ENCODE measurements at regions not wholly inside any gene's neighbourhood (a gene's known extent, or its start where the extent isn't known, plus 50 kb on each side); places are given as distances from the start of the nearest gene placed in this dataset.

DNA sequence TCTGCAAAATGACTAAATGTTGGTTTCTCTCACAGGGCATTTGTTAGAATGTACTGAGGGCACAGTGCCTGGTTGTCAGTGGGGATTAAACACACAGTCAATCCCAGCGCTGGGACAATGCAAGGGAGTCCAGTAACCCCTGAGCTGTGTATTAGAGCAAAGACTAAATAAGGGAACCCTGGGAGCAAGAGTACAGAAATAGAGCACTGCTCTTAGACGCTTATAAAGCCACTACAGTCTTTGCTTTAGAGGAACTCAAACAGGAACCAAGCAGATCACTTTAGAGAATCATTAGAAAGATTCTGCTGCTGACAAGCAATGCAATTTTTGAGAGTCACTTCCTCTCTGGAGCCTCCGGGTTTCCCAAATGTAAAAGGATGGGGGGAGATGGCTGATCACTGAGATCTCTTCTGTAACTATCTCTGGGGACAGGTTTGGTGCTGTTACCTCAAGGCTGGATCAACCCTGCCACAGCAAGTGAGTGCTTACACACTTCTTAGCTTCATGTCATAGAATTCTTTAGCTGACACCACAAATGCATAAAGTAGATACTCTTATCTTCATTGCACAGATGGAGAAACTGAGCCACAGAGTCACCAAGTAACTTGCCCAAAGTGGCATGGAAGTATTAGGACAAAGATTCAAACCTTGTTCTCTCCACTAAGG is 137.8 kb upstream of the CPEB2 start:
- peaks cover 35% of the 10 kb centered on the region for H3K27me3 Mint-ChIP-seq (ENCODE audit: low read depth)
- DNase-seq, result no peak

DNA sequence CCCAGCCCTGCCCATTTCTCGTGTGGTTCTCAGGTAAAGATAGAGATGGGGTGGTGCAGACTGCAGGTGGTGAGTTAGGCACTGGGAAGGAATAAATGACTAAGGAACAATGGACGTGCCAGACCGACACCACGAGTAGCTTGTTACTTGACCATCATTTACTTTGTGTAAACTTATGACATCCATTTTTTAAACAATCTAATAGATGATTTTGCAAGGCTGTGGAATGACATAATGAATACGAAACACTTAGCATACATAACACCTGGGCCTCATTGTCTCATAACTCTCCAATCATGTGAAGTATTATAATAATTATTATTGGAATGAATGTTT is 137.3 kb upstream of the CPEB2 start:
- CTCF ChIA-PET, result no interaction called here
- Mint-ChIP-seq H3K4me1 (ENCODE audit: low read depth) (no peaks in the 10 kb centered on the region), H3K9me3 (no peaks in the 10 kb centered on the region), H3K36me3 (ENCODE audit: low read depth) (no peaks in the 10 kb centered on the region), H3K27ac (no peak overlapping the region), H3K27me3 (ENCODE audit: low read depth) (peaks cover 32% of the 10 kb centered on the region), H3K4me3 (no peak overlapping the region)
- intact Hi-C loops (cut with micrococcal nuclease), result no loop called here
- no peak for DNase-seq

More for the DNA sequence above, 137.8 kb upstream of the CPEB2 start:
- Mint-ChIP-seq H3K27ac (no peak overlapping the region), H3K36me3 (ENCODE audit: low read depth) (no peaks in the 10 kb centered on the region), H3K4me3 (no peak overlapping the region), H3K9me3 (no peaks in the 10 kb centered on the region), H3K4me1 (ENCODE audit: low read depth) (no peaks in the 10 kb centered on the region)
- CTCF ChIA-PET, result interaction anchor here (0.8 kb wide), 1 partner anchor 333 kb away, joined by 3 read pairs; no protein-coding TSS in a partner anchor
- intact Hi-C loops (cut with micrococcal nuclease), result no loop called here

DNA sequence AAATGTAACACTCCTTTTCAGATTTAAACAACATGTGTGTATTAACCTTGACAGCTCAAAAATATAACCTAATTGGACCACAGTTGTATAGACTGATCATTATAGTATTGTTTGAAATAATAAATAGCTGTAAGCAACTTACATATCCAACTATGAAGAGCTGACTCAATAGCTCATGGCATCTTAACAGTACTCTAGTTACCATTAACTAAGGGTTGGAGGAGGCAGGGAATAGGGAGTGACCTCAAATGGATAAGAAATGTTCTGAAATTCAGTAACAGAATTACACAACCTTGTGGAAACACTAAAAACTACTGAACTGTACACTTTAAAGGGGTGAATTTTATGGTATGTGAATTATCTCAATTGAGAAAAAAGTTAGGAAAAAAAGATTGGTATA is 136.5 kb upstream of the CPEB2 start:
- Mint-ChIP-seq H3K36me3 (ENCODE audit: low read depth) (no peaks in the 10 kb centered on the region), H3K4me3 (no peak overlapping the region)
- CTCF ChIA-PET, result no interaction called here

DNA sequence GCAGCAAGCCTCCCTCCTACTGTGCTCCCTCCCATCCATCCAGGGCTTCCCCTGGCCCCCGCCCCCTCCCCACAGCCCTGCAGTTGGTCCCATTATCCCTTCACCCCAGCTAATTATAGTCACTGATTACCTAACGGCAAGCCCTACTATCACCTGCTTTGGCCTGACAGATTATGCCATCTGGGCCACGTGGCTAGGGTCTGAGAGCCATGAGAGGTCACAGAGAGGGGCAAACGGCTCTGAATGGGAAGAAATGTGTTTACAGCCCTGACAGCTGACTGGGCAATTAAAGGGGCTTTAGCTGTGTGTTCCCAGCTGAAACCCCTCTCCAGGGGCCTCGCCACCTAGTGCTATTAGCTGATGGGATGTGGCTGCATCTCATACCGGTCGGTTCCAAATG is 134.4 kb upstream of the CPEB2 start:
- H3K4me3 Mint-ChIP-seq, result no peak overlapping the region
- no peak overlapping the region for H3K27ac Mint-ChIP-seq
- H3K9me3 Mint-ChIP-seq, result no peaks in the 10 kb centered on the region
- no peak for DNase-seq
- CTCF ChIA-PET, result interaction anchor here (0.6 kb wide), 1 partner anchor 583 kb away, joined by 3 read pairs; no protein-coding TSS in a partner anchor
- no peaks in the 10 kb centered on the region for H3K4me1 Mint-ChIP-seq (ENCODE audit: low read depth)
- intact Hi-C loops (cut with micrococcal nuclease), result no loop called here
- no peaks in the 10 kb centered on the region for H3K36me3 Mint-ChIP-seq (ENCODE audit: low read depth)
- H3K27me3 Mint-ChIP-seq (ENCODE audit: low read depth), result peaks cover 19% of the 10 kb centered on the region

More for the DNA sequence above, 136.5 kb upstream of the CPEB2 start:
- DNase-seq, result no peak
- no peaks in the 10 kb centered on the region for H3K9me3 Mint-ChIP-seq
- no peak overlapping the region for H3K27ac Mint-ChIP-seq
- intact Hi-C loops (cut with micrococcal nuclease), result no loop called here
- H3K27me3 Mint-ChIP-seq (ENCODE audit: low read depth), result peaks cover 29% of the 10 kb centered on the region
- H3K4me1 Mint-ChIP-seq (ENCODE audit: low read depth), result no peaks in the 10 kb centered on the region

DNA sequence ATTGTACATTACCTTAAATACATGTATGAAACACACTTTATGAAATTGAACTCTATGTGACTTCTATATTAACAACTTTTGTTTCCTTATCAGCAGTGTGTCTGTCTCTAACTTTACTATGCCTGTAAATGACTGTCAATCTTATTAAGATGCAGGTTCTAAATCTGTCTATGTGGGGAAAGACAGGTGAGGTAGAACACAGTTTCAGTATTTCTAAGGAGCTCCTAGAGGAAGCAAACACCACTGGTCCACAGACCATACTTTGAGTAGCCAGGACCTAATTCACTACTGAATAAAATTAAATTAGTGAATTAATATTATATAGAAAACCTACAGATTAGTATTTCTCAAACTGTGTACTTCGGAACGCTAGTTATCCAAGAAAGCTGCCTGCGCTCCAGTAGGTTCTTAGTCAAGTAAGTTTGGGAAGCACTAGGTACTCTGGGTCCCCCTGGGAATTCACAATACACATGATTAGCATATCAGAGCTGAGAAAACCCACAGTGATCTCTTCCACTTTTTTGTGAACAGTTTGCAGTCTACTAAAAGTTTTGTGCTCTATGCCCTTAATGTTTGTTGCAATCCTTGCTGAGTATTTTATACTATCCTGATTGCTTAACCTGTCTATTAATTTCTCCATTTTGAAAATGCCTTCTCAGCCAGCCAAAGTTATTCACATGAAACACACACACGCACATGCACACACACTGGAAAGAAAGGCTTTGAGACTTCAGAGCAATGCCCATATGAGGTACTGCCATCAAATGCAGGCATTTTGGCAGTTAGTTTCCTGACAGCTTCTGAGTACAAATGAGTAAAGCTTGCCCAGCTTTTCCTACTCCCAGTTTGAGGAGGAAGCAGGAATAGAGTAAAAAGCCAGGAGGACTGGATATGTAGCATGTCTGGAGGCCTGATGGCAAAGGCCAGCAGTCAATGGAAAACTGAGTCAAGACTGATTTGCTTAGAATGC is 133.6 kb upstream of the CPEB2 start:
- CTCF ChIA-PET, result no interaction called here
- H3K27me3 Mint-ChIP-seq (ENCODE audit: low read depth), result peaks cover 14% of the 10 kb centered on the region
- no peaks in the 10 kb centered on the region for H3K9me3 Mint-ChIP-seq
- H3K4me3 Mint-ChIP-seq, result no peak overlapping the region
- intact Hi-C loops (cut with micrococcal nuclease), result no loop called here
- no peaks in the 10 kb centered on the region for H3K36me3 Mint-ChIP-seq (ENCODE audit: low read depth)
- DNase-seq, result no peak
- no peaks in the 10 kb centered on the region for H3K4me1 Mint-ChIP-seq (ENCODE audit: low read depth)
- H3K27ac Mint-ChIP-seq, result no peak overlapping the region

DNA sequence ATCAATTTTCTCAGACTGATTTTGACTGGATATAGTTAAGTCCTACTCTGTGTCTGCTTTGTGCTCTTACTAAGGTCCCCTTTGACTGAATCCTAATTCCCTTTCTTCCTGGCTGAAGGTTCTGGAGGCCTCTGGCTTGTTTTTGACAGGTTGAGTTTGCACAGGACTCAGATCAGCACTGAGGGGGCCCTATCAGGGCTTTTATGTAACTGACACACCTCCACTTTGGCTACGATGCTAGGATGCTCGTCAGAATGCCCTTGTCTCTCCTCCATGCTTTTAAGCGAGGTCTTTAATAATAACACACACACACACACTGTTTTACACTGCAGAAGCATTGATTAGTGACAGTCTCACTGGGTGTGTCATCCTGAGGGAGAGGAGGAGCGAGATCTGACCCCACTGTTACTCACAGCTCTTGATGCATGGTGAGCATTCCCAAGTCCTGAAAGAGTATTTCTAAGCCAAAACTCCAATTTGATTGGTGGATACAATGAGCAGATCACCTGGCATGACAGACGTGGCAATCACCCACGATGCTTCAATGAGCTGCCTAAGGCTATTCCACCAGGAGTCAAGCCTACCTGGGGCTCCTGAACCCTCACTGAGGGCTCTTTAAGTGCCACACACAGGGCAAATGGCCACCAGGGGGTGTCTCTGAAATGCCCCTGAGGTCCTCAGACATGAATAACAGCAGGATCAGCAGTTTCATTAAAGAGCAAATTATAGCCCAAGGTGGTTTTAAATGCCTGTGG is 130.4 kb upstream of the CPEB2 start:
- Mint-ChIP-seq H3K4me1 (ENCODE audit: low read depth) (peaks cover 8% of the 10 kb centered on the region), H3K27ac (no peak overlapping the region), H3K4me3 (no peak overlapping the region), H3K27me3 (ENCODE audit: low read depth) (no peaks in the 10 kb centered on the region), H3K9me3 (no peaks in the 10 kb centered on the region), H3K36me3 (ENCODE audit: low read depth) (no peaks in the 10 kb centered on the region)
- intact Hi-C loops (cut with micrococcal nuclease), result loop anchor here (5.0 kb wide), 2 partner anchors 50 to 130 kb away; partner anchors contain the start of gene CPEB2
- CTCF ChIA-PET, result interaction anchor here (1.0 kb wide), 1 partner anchor 15 kb away, joined by 3 read pairs; no protein-coding TSS in a partner anchor
- DNase-seq, result peak; percentile 38

DNA sequence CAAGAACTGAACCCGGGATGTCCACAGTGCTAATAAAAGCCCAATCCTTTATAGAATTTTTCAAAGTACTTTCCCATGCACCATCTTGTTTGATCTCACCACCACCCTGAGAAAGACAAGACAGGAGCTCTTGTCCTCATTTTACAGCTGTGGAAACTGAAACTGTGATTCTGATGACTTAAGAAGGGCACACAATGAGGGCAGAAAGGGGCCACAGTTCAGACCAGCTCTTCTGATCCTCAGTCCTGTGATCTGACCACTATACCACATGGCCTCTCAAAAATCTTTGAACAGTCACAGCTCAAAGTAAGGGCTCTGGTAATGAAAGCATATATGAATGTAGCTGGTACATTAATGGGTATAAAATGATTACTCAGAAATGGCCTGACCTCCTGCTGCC is 127.3 kb upstream of the CPEB2 start:
- peaks cover 28% of the 10 kb centered on the region for H3K4me1 Mint-ChIP-seq (ENCODE audit: low read depth)
- no peak overlapping the region for H3K4me3 Mint-ChIP-seq
- intact Hi-C loops (cut with micrococcal nuclease), result loop anchor here (5.0 kb wide), 2 partner anchors 47 to 127 kb away; partner anchors contain the start of gene CPEB2
- H3K36me3 Mint-ChIP-seq (ENCODE audit: low read depth), result no peaks in the 10 kb centered on the region
- no peak for DNase-seq
- H3K9me3 Mint-ChIP-seq, result no peaks in the 10 kb centered on the region
- H3K27me3 Mint-ChIP-seq (ENCODE audit: low read depth), result no peaks in the 10 kb centered on the region
- CTCF ChIA-PET, result interaction anchor here (0.9 kb wide), 1 partner anchor 229 kb away, joined by 3 read pairs; no protein-coding TSS in a partner anchor
- no peak overlapping the region for H3K27ac Mint-ChIP-seq

DNA sequence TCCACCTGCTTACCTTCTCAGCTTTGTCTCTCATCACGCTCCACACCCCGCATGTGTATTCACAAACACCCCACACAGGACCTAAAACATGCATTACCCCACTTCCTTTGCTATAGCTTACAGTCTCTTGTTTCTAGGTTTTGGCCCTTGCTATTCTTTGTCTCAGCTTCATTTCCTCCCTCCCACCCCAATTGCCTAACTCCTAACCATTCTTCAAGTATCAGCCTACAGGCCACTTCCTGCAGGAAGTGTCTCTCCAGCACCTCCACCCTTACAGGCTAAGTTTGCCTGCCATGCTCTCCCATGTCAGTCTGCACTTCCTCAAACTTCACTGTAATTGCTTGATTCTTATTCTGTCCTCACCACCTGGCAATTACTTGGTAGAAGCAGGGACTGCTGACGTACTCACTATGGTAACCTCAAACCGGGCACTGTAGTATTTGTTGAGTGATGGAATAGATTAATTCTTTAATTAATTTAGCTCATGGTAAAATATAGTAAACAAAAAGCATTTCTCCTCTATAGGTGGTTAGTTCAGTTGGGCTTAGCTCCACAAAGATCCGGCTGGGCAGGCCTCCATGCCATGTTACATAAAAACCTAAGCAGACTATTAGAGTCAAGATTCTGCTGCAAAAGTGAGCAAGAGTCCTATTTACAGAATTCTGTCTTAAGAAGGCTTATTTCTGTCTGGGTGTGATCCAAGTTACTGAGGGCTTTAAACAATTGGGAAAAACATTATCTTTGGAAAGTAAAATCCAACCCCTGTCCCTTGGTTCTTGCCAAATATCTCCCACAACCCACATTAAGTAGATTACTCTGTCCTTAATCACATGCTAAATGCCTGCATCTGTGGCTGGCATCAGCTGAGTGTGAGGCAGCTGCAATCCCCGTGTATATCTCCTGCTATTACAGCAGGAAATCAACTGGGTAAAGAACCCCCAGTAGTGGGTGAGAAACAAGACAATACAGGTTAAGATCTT is 124.7 kb upstream of the CPEB2 start:
- no peaks in the 10 kb centered on the region for H3K9me3 Mint-ChIP-seq
- CTCF ChIA-PET, result interaction anchor here (1.0 kb wide), 1 partner anchor 12 kb away, joined by 3 read pairs; no protein-coding TSS in a partner anchor
- intact Hi-C loops (cut with micrococcal nuclease), result loop anchor here (1.0 kb wide), 1 partner anchor 21 kb away; no protein-coding TSS in a partner anchor
- no peaks in the 10 kb centered on the region for H3K27me3 Mint-ChIP-seq (ENCODE audit: low read depth)
- no peak for DNase-seq
- H3K27ac Mint-ChIP-seq, result no peak overlapping the region
- H3K4me3 Mint-ChIP-seq, result no peak overlapping the region
- no peaks in the 10 kb centered on the region for H3K36me3 Mint-ChIP-seq (ENCODE audit: low read depth)
- peaks cover 28% of the 10 kb centered on the region for H3K4me1 Mint-ChIP-seq (ENCODE audit: low read depth)

DNA sequence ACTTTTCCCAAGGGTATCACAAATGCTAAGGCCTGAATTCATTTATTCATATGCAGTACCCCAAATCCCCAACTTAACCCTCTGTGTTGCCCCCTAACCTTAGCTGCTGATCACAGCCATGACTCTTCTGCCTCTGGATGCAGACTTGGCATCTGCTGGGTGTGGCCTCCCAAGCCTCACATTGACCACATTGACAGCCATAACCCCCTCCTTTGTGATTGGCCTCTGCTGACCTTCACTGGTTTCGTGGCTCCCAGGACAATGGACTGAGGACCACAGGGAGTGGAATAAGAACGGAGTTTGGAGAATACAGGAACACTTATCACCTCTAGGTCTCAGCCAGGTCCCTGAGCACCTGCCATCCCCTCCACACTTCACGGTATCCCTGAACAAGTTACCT is 123.6 kb upstream of the CPEB2 start:
- no peak overlapping the region for H3K27ac Mint-ChIP-seq
- peaks cover 28% of the 10 kb centered on the region for H3K4me1 Mint-ChIP-seq (ENCODE audit: low read depth)
- no peaks in the 10 kb centered on the region for H3K36me3 Mint-ChIP-seq (ENCODE audit: low read depth)
- intact Hi-C loops (cut with micrococcal nuclease), result no loop called here
- no peak for DNase-seq
- no peaks in the 10 kb centered on the region for H3K9me3 Mint-ChIP-seq
- CTCF ChIA-PET, result no interaction called here
- no peaks in the 10 kb centered on the region for H3K27me3 Mint-ChIP-seq (ENCODE audit: low read depth)
- H3K4me3 Mint-ChIP-seq, result no peak overlapping the region

DNA sequence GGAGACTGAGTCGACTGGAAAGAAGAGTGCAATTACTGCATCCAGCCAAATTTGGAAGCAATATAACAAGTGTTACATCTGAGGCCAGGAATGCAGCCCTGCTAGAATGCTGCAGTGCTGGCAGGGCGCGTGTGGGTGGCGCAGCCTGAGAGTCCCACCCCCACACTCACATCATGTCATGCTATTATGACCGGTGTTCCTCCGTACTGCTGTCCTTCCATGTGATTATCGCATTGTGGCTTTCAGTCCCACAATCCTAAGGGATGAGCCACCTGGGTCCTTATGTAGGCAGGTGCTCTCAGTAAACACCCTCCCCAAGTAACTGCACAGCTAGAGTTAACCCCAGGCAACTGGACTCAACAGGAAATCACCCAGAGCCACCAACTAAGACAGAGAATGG is 122.6 kb upstream of the CPEB2 start:
- no peak overlapping the region for H3K4me3 Mint-ChIP-seq
- DNase-seq, result no peak
- no peaks in the 10 kb centered on the region for H3K27me3 Mint-ChIP-seq (ENCODE audit: low read depth)
- intact Hi-C loops (cut with micrococcal nuclease), result no loop called here
- no peaks in the 10 kb centered on the region for H3K36me3 Mint-ChIP-seq (ENCODE audit: low read depth)
- peaks cover 28% of the 10 kb centered on the region for H3K4me1 Mint-ChIP-seq (ENCODE audit: low read depth)
- H3K27ac Mint-ChIP-seq, result no peak overlapping the region
- H3K9me3 Mint-ChIP-seq, result no peaks in the 10 kb centered on the region
- CTCF ChIA-PET, result interaction anchor here (0.5 kb wide), 1 partner anchor 91 kb away, joined by 6 read pairs; no protein-coding TSS in a partner anchor

DNA sequence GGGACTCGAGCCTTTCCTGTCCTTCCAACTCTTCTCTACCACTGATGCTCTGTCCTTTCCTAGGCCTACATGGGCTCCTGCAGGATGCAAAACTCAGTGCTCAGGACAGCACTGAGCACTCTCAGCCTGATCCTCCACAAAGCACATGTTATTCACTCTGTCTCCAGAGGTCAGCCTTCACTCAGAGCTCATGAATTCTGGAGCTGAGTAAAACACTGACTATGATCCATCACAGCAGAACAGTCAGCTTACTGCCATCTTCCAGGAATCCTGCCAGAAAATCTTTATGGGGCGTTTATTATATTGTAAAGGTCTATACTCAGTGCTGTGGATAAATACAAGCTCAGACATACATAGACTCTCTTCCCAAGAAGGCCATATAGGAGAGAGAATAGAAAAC is 121.5 kb upstream of the CPEB2 start:
- Mint-ChIP-seq H3K4me3 (no peak overlapping the region), H3K27ac (no peak overlapping the region), H3K4me1 (ENCODE audit: low read depth) (peaks cover 25% of the 10 kb centered on the region), H3K36me3 (ENCODE audit: low read depth) (no peaks in the 10 kb centered on the region), H3K9me3 (no peaks in the 10 kb centered on the region), H3K27me3 (ENCODE audit: low read depth) (no peaks in the 10 kb centered on the region)
- DNase-seq, result no peak
- CTCF ChIA-PET, result no interaction called here
- intact Hi-C loops (cut with micrococcal nuclease), result no loop called here
